Chondrocyte (in vitro differentiated cells): ENCODE measurements at regions not wholly inside any gene's neighbourhood (a gene's known extent, or its start where the extent isn't known, plus 50 kb on each side); places are given as distances from the start of the nearest gene placed in this dataset.
A peak's percentile ranks its signal among the peaks of the same experiment; 100 is the strongest.

Experiments used
- DNase-seq: peaks from one replicate; pipeline ENCODE4 v3.0.0; 2021; ENCODE audit warnings: mixed read lengths, low spot score
- H3K27ac Mint-ChIP-seq: one replicate; pipeline ENCODE4 v1.8.0; 2021; ENCODE audit warnings: mild to moderate bottlenecking, moderate library complexity, mixed read lengths; ENCODE audit not compliant: unreplicated experiment
- H3K27me3 Mint-ChIP-seq: 2 replicates; pipeline ENCODE4 v1.8.0; 2021; ENCODE audit warnings: low read depth, mixed read lengths
- H3K36me3 Mint-ChIP-seq: 2 replicates; pipeline ENCODE4 v1.8.0; 2021; ENCODE audit warnings: low read depth, mixed read lengths
- H3K4me1 Mint-ChIP-seq: 2 replicates; pipeline ENCODE4 v1.8.0; 2021; ENCODE audit warnings: low read depth, mild to moderate bottlenecking, mixed read lengths
- H3K4me3 Mint-ChIP-seq: one replicate; pipeline ENCODE4 v1.8.0; 2021; ENCODE audit warnings: mild to moderate bottlenecking, moderate library complexity, mixed read lengths; ENCODE audit not compliant: unreplicated experiment
- H3K9me3 Mint-ChIP-seq: 2 replicates; pipeline ENCODE4 v1.8.0; 2021; ENCODE audit warnings: low read depth, mixed read lengths
- CTCF ChIP-seq: fragments of 200-600 bp; sonication (generic); IDR thresholded peaks from 2 replicates; pipeline ENCODE4 v1.5.0; 2021; ENCODE audit warnings: antibody characterized with exemption, mild to moderate bottlenecking, moderate library complexity

- H3K36me3 Mint-ChIP-seq: no peaks in the 10 kb centered on the region
- H3K27me3 Mint-ChIP-seq: peaks cover 45% of the 10 kb centered on the region
- H3K4me3 Mint-ChIP-seq: no peak overlapping the region
- H3K9me3 Mint-ChIP-seq: no peaks in the 10 kb centered on the region
- H3K4me1 Mint-ChIP-seq: no peaks in the 10 kb centered on the region
- no peak overlapping the region for H3K27ac Mint-ChIP-seq
- no peak for DNase-seq
- peak; percentile 90 for TF ChIP-seq CTCF
Measured at GRCh38 chr15:69523010-69524001, 70.7 kb downstream of the RPLP1 start.

- Mint-ChIP-seq H3K36me3 (no peaks in the 10 kb centered on the region), H3K9me3 (no peaks in the 10 kb centered on the region), H3K4me1 (no peaks in the 10 kb centered on the region), H3K27ac (no peak overlapping the region), H3K27me3 (peaks cover 45% of the 10 kb centered on the region), H3K4me3 (no peak overlapping the region)
- TF ChIP-seq CTCF: no peak
- DNase-seq: no peak
Measured at GRCh38 chr15:69524296-69524695, 71.7 kb downstream of the RPLP1 start.

- Mint-ChIP-seq H3K27me3 (peaks cover 44% of the 10 kb centered on the region), H3K27ac (no peak overlapping the region), H3K36me3 (no peaks in the 10 kb centered on the region), H3K4me3 (no peak overlapping the region), H3K4me1 (no peaks in the 10 kb centered on the region), H3K9me3 (no peaks in the 10 kb centered on the region)
- TF ChIP-seq CTCF: no peak
- no peak for DNase-seq
Measured at GRCh38 chr15:69524814-69525213, 72.2 kb downstream of the RPLP1 start.

GRCh38 chr15:69525543-69525942 is 72.9 kb downstream of the RPLP1 start:
- H3K27me3 Mint-ChIP-seq: peaks cover 48% of the 10 kb centered on the region
- no peak overlapping the region for H3K27ac Mint-ChIP-seq
- no peak for TF ChIP-seq CTCF
- no peak overlapping the region for H3K4me3 Mint-ChIP-seq
- no peaks in the 10 kb centered on the region for H3K4me1 Mint-ChIP-seq
- DNase-seq: no peak
- no peaks in the 10 kb centered on the region for H3K9me3 Mint-ChIP-seq
- no peaks in the 10 kb centered on the region for H3K36me3 Mint-ChIP-seq

GRCh38 chr15:69526081-69527061 is 73.8 kb downstream of the RPLP1 start:
- no peak overlapping the region for H3K4me3 Mint-ChIP-seq
- H3K27me3 Mint-ChIP-seq: peaks cover 44% of the 10 kb centered on the region
- H3K9me3 Mint-ChIP-seq: no peaks in the 10 kb centered on the region
- H3K4me1 Mint-ChIP-seq: no peaks in the 10 kb centered on the region
- no peaks in the 10 kb centered on the region for H3K36me3 Mint-ChIP-seq
- no peak for DNase-seq
- no peak overlapping the region for H3K27ac Mint-ChIP-seq
- no peak for TF ChIP-seq CTCF
